PFSK-1 (cell line): ENCODE measurements at regions not wholly inside any gene's neighbourhood (a gene's known extent, or its start where the extent isn't known, plus 50 kb on each side); places are given as distances from the start of the nearest gene placed in this dataset.

Experiments
- POLR2AphosphoS5 ChIP-seq: IDR thresholded peaks from 2 replicates; pipeline ENCODE4 v1.6.1; 2012; ENCODE audit warnings: low read depth, mild to moderate bottlenecking, control low read depth, low read length, moderate library complexity
- REST ChIP-seq, 2 experiments: IDR thresholded peaks; 2 replicates each; pipeline versions ENCODE4 v1.6.1 to v1.8.0; 2011 to 2012; ENCODE audit warnings: low read depth in 2 of 2, low read length in 2 of 2, control low read depth in 1 of 2, inconsistent platforms in 1 of 2, mild to moderate bottlenecking in 1 of 2, moderate library complexity in 1 of 2; ENCODE audit not compliant: insufficient read depth in 1 of 2
- TAF1 ChIP-seq: IDR thresholded peaks from 2 replicates; pipeline ENCODE4 v1.6.1; 2012; ENCODE audit warnings: low read length, control low read depth, borderline replicate concordance; ENCODE audit not compliant: insufficient read depth

GRCh38 chr9:107673861-107674720, 184.5 kb upstream of the KLF4 start:
- TF ChIP-seq TAF1, result no peak
- no peak for TF ChIP-seq POLR2AphosphoS5
- TF ChIP-seq REST (IDR thresholded peaks at IDR 0.05; ENCODE audit: insufficient read depth in 1 of 2, low read depth in 2 of 2, low read length in 2 of 2), result no peak
